Liver (tissue), 3 donors: ENCODE measurements at regions not wholly inside any gene's neighbourhood (a gene's known extent, or its start where the extent isn't known, plus 50 kb on each side); places are given as distances from the start of the nearest gene placed in this dataset.

Experiments used
- RAD21 ChIP-seq, 2 donors: IDR thresholded peaks; 2 replicates each; pipeline ENCODE4 v1.6.1; 2016; ENCODE audit warnings: antibody characterized with exemption in 2 of 2, mild to moderate bottlenecking in 2 of 2
- TF ChIP-seq, protein P1 (sequence below): IDR thresholded peaks from 2 replicates; pipeline ENCODE4 v1.6.1; 2016; ENCODE audit warnings: antibody characterized with exemption, mild to moderate bottlenecking
- TF ChIP-seq, protein P2 (sequence below): fragments of 150-350 bp; IDR thresholded peaks from 2 replicates; pipeline ENCODE4 v1.5.1; 2017; ENCODE audit warnings: improper control_type of control experiment, low read depth, low read length; ENCODE audit not compliant: missing input control
- TF ChIP-seq, protein P3 (sequence below): IDR thresholded peaks from 2 replicates; pipeline ENCODE4 v1.6.1; 2016; ENCODE audit warnings: antibody characterized with exemption
- donor health status: healthy.
- donor health status: healthy.

DNA sequence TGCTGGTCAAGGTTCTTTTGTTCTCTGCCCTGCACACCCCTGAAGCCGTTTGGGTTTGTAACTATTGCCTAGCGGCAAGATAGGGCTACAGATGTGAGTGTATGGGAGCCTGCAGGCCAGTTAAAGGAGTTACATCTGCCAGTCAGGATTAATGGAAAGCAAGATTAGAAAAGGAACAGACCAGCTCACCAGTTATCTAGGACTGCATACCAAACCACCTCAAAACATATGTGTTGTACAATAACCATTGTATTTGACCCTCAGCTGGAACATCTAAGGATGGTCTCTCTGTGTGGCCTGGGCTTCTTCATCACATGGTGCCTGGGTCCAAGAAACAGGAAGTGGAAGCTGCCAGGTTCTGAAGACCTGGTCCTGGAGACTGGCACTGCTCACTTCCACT is 52.5 kb upstream of the FBXO28 start:
- TF ChIP-seq, protein P1, sequence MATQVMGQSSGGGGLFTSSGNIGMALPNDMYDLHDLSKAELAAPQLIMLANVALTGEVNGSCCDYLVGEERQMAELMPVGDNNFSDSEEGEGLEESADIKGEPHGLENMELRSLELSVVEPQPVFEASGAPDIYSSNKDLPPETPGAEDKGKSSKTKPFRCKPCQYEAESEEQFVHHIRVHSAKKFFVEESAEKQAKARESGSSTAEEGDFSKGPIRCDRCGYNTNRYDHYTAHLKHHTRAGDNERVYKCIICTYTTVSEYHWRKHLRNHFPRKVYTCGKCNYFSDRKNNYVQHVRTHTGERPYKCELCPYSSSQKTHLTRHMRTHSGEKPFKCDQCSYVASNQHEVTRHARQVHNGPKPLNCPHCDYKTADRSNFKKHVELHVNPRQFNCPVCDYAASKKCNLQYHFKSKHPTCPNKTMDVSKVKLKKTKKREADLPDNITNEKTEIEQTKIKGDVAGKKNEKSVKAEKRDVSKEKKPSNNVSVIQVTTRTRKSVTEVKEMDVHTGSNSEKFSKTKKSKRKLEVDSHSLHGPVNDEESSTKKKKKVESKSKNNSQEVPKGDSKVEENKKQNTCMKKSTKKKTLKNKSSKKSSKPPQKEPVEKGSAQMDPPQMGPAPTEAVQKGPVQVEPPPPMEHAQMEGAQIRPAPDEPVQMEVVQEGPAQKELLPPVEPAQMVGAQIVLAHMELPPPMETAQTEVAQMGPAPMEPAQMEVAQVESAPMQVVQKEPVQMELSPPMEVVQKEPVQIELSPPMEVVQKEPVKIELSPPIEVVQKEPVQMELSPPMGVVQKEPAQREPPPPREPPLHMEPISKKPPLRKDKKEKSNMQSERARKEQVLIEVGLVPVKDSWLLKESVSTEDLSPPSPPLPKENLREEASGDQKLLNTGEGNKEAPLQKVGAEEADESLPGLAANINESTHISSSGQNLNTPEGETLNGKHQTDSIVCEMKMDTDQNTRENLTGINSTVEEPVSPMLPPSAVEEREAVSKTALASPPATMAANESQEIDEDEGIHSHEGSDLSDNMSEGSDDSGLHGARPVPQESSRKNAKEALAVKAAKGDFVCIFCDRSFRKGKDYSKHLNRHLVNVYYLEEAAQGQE: no peak
- TF ChIP-seq, protein P2, sequence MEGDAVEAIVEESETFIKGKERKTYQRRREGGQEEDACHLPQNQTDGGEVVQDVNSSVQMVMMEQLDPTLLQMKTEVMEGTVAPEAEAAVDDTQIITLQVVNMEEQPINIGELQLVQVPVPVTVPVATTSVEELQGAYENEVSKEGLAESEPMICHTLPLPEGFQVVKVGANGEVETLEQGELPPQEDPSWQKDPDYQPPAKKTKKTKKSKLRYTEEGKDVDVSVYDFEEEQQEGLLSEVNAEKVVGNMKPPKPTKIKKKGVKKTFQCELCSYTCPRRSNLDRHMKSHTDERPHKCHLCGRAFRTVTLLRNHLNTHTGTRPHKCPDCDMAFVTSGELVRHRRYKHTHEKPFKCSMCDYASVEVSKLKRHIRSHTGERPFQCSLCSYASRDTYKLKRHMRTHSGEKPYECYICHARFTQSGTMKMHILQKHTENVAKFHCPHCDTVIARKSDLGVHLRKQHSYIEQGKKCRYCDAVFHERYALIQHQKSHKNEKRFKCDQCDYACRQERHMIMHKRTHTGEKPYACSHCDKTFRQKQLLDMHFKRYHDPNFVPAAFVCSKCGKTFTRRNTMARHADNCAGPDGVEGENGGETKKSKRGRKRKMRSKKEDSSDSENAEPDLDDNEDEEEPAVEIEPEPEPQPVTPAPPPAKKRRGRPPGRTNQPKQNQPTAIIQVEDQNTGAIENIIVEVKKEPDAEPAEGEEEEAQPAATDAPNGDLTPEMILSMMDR: no peak
- TF ChIP-seq, protein P3, sequence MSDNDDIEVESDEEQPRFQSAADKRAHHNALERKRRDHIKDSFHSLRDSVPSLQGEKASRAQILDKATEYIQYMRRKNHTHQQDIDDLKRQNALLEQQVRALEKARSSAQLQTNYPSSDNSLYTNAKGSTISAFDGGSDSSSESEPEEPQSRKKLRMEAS: no peak
- TF ChIP-seq RAD21 (IDR thresholded peaks at IDR 0.05): no peak
